ENCODE measurements at regions not wholly inside any gene's neighbourhood (a gene's known extent, or its start where the extent isn't known, plus 50 kb on each side); places are given as distances from the start of the nearest gene placed in this dataset.
A peak's percentile ranks its signal among the peaks of the same experiment; 100 is the strongest.

DNA sequence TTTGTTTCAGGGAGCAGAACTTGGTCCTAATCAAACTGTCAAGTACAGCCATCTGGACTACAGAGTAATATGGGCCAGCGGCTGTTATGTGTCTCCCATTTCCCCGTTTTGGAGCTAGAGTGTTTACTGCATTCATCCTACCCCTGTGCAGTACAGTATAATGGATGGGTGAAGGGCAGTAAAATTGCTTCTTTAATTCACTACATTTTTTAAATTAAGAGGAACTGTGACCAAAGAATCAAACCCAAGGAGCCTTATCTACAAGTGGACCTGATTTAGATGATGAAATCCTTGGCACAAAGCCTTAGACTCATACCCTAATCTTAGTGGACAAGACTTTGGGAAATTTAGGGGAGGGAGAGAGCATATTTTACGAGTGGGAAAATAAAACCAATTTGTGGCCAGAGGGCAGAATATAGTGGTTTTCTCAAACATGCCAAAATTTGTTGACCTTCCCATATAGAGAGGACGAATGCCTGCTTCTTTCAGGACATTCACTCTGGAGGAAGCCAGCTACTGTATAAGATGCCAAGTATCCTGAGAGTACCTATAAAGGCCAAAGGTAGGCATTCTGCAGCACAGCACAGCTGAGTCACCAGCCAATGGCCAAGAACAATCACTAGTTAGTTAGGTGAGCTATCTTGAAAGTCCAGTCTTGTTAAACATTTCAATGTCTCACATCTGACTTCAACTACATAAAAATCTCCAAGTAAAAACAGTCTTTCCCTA is 253.8 kb upstream of the KCNIP4 start:
- WGBS (ENCODE audit: extremely low coverage, insufficient coverage, low lambda C conversion rate), result no CpG with 5 or more reads among the region's 4 CpGs
- Histone ChIP-seq H3K56ac (ENCODE audit: low read length) (no peak overlapping the region), H3K4me1 (ENCODE audit: control insufficient read depth, low read depth, low read length) (no peaks in the 10 kb centered on the region), H3K9ac (ENCODE audit: low read length) (no peak overlapping the region), H2BK5ac (ENCODE audit: low read length) (no peak overlapping the region), H4K5ac (ENCODE audit: low read length) (no peak overlapping the region), H2BK15ac (replicated peaks; ENCODE audit: low read depth) (no peak overlapping the region), H3K27me3 (ENCODE audit: insufficient read depth, low read length, poor library complexity) (no peaks in the 10 kb centered on the region), H3K4me3 (ENCODE audit: low read length) (no peak overlapping the region), H3K4ac (ENCODE audit: low read depth, low read length) (no peak overlapping the region), H3K18ac (ENCODE audit: low read length) (no peak overlapping the region), H3K4me2 (ENCODE audit: low read length) (no peak overlapping the region), H4K8ac (ENCODE audit: low read depth, low read length) (no peak overlapping the region), H3K79me1 (ENCODE audit: low read length) (no peaks in the 10 kb centered on the region), H3K36me3 (ENCODE audit: control insufficient read depth, insufficient read depth, low read length) (no peaks in the 10 kb centered on the region), H3K79me2 (ENCODE audit: control insufficient read depth, insufficient read depth, low read length) (no peaks in the 10 kb centered on the region), H2BK120ac (ENCODE audit: low read depth, low read length) (no peak overlapping the region), H2AK5ac (ENCODE audit: low read length) (no peak overlapping the region), H3K27ac (ENCODE audit: low read depth, low read length) (no peak overlapping the region), H3K23ac (ENCODE audit: low read length) (no peak overlapping the region)
- no peak for DNase-seq

DNA sequence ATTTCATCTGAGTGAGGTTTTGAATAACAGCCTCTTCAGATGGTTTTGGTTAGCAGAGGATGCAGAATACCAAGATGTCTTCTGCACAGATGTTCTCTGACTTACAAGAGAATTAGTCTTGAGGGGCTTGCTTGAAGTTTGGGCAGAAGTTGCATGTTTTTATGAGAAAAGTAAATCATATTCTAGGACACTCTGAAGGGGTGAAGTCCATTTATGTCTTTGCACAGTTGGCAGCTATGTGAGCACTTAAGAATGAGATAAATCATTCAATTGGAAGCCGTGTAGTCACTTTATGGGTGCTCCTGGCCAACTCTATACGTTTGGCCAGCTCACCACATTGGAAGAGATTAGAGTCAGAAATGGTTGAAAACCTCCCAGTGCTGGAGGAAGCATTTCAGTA is 252.7 kb upstream of the KCNIP4 start:
- WGBS (ENCODE audit: extremely low coverage, insufficient coverage, low lambda C conversion rate), result no CpG with 5 or more reads among the region's 2 CpGs
- Histone ChIP-seq H3K36me3 (ENCODE audit: control insufficient read depth, insufficient read depth, low read length) (no peaks in the 10 kb centered on the region), H3K79me2 (ENCODE audit: control insufficient read depth, insufficient read depth, low read length) (no peaks in the 10 kb centered on the region), H3K9ac (ENCODE audit: low read length) (no peak overlapping the region), H2AK5ac (ENCODE audit: low read length) (no peak overlapping the region), H3K18ac (ENCODE audit: low read length) (no peak overlapping the region), H3K4me2 (ENCODE audit: low read length) (no peak overlapping the region), H3K79me1 (ENCODE audit: low read length) (no peaks in the 10 kb centered on the region), H4K5ac (ENCODE audit: low read length) (no peak overlapping the region), H3K4me3 (ENCODE audit: low read length) (no peak overlapping the region), H3K27me3 (ENCODE audit: insufficient read depth, low read length, poor library complexity) (no peaks in the 10 kb centered on the region), H3K4me1 (ENCODE audit: control insufficient read depth, low read depth, low read length) (no peaks in the 10 kb centered on the region), H2BK15ac (replicated peaks; ENCODE audit: low read depth) (no peak overlapping the region), H3K23ac (ENCODE audit: low read length) (no peak overlapping the region), H3K56ac (ENCODE audit: low read length) (no peak overlapping the region), H2BK120ac (ENCODE audit: low read depth, low read length) (no peak overlapping the region), H2BK5ac (ENCODE audit: low read length) (no peak overlapping the region), H3K4ac (ENCODE audit: low read depth, low read length) (no peak overlapping the region), H4K8ac (ENCODE audit: low read depth, low read length) (no peak overlapping the region), H3K27ac (ENCODE audit: low read depth, low read length) (no peak overlapping the region)
- DNase-seq, result no peak

DNA sequence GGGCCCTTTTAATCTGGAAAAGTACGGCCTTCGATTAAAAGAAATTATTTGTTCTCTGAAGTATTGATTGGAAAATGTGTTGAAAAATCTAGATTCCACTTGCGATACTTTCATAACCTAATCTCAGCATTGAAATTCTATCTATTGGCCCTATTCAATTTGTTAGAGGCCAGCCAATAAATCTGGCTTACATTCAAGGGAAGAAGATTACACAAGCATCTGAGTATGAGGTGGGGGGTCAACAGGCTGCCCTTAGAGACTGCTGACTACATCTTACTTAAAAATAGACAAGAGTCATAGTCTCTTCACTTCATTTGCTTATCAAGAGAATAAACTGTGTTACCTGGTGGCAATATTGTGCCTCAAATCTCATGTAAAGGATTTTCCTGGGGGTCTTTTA is 248.0 kb upstream of the KCNIP4 start:
- Histone ChIP-seq H2BK5ac (ENCODE audit: low read length) (no peak overlapping the region), H3K9ac (ENCODE audit: low read length) (no peak overlapping the region), H3K18ac (ENCODE audit: low read length) (no peak overlapping the region), H3K23ac (ENCODE audit: low read length) (no peak overlapping the region), H3K56ac (ENCODE audit: low read length) (no peak overlapping the region), H3K36me3 (ENCODE audit: control insufficient read depth, insufficient read depth, low read length) (no peaks in the 10 kb centered on the region), H3K79me1 (ENCODE audit: low read length) (no peaks in the 10 kb centered on the region), H3K4ac (ENCODE audit: low read depth, low read length) (no peak overlapping the region), H2BK15ac (replicated peaks; ENCODE audit: low read depth) (no peak overlapping the region), H3K4me2 (ENCODE audit: low read length) (no peak overlapping the region), H2BK120ac (ENCODE audit: low read depth, low read length) (no peak overlapping the region), H2AK5ac (ENCODE audit: low read length) (no peak overlapping the region), H3K79me2 (ENCODE audit: control insufficient read depth, insufficient read depth, low read length) (no peaks in the 10 kb centered on the region), H3K27ac (ENCODE audit: low read depth, low read length) (no peak overlapping the region), H3K4me1 (ENCODE audit: control insufficient read depth, low read depth, low read length) (peaks cover 10% of the 10 kb centered on the region), H3K4me3 (ENCODE audit: low read length) (no peak overlapping the region), H4K8ac (ENCODE audit: low read depth, low read length) (no peak overlapping the region), H3K27me3 (ENCODE audit: insufficient read depth, low read length, poor library complexity) (no peaks in the 10 kb centered on the region), H4K5ac (ENCODE audit: low read length) (no peak overlapping the region)
- no peak for DNase-seq
- WGBS (ENCODE audit: extremely low coverage, insufficient coverage, low lambda C conversion rate), result no CpG with 5 or more reads among the region's 3 CpGs

DNA sequence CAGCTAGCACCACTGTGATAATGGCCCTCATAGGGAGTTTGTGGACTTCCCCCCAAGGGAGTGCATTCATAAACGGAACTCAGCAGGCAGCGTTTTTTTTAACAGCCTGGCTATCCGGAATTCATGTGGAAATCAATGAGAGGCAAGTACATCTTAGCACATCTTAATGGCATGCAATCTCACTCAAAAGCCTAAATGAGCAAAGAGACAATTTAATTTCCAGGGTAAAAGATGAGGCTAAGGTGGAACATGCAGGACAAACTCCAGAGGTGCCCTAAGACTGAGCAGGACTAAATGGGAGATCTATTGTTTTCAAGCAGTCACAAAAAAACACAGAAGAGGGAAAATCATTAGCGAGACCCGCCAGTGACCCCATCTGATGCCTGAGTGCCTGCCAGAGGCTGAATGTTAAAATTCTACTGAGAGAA is 243.5 kb upstream of the KCNIP4 start:
- H3K23ac ChIP-seq (ENCODE audit: low read length), result no peak overlapping the region
- H3K4ac ChIP-seq (ENCODE audit: low read depth, low read length), result no peak overlapping the region
- H2BK5ac ChIP-seq (ENCODE audit: low read length), result peak overlapping the region; percentile 9
- no peak overlapping the region for H3K9ac ChIP-seq (ENCODE audit: low read length)
- WGBS (ENCODE audit: extremely low coverage, insufficient coverage, low lambda C conversion rate), result no CpG with 5 or more reads among the region's 5 CpGs
- no peaks in the 10 kb centered on the region for H3K79me1 ChIP-seq (ENCODE audit: low read length)
- H3K27me3 ChIP-seq (ENCODE audit: insufficient read depth, low read length, poor library complexity), result no peaks in the 10 kb centered on the region
- H3K4me3 ChIP-seq (ENCODE audit: low read length), result no peak overlapping the region
- H2AK5ac ChIP-seq (ENCODE audit: low read length), result no peak overlapping the region
- H2BK15ac ChIP-seq (replicated peaks; ENCODE audit: low read depth), result no peak overlapping the region
- H3K79me2 ChIP-seq (ENCODE audit: control insufficient read depth, insufficient read depth, low read length), result no peaks in the 10 kb centered on the region
- peak overlapping the region; percentile 27 for H3K27ac ChIP-seq (ENCODE audit: low read depth, low read length)
- peak overlapping the region; percentile 14 for H3K4me2 ChIP-seq (ENCODE audit: low read length)
- no peaks in the 10 kb centered on the region for H3K36me3 ChIP-seq (ENCODE audit: control insufficient read depth, insufficient read depth, low read length)
- DNase-seq, result peak; percentile 36
- H3K18ac ChIP-seq (ENCODE audit: low read length), result no peak overlapping the region
- H3K4me1 ChIP-seq (ENCODE audit: control insufficient read depth, low read depth, low read length), result peaks cover 16% of the 10 kb centered on the region
- H2BK120ac ChIP-seq (ENCODE audit: low read depth, low read length), result no peak overlapping the region
- no peak overlapping the region for H3K56ac ChIP-seq (ENCODE audit: low read length)
- H4K5ac ChIP-seq (ENCODE audit: low read length), result no peak overlapping the region
- H4K8ac ChIP-seq (ENCODE audit: low read depth, low read length), result no peak overlapping the region

DNA sequence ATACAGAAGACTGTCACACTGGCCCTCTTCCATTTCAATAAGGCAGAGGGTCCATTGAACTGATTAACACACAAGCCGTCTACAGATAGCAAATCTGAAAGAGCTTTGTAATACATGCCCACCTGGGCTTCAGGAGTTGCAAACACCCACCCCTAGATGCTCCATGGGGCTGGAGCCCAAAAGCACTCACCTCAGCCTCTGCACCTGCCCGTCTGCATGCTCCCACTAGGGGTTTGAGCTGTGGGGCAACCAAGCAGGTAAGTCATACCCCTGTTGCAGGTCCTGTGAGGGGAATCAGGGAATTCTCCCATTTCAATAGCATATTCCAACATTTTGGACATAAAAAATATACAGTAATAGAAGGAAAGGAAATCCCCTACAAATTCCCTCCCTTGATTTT is 243.0 kb upstream of the KCNIP4 start:
- Histone ChIP-seq H4K5ac (ENCODE audit: low read length) (no peak overlapping the region), H3K4ac (ENCODE audit: low read depth, low read length) (no peak overlapping the region), H2AK5ac (ENCODE audit: low read length) (no peak overlapping the region), H3K18ac (ENCODE audit: low read length) (no peak overlapping the region), H3K56ac (ENCODE audit: low read length) (no peak overlapping the region), H2BK5ac (ENCODE audit: low read length) (no peak overlapping the region), H3K79me2 (ENCODE audit: control insufficient read depth, insufficient read depth, low read length) (no peaks in the 10 kb centered on the region), H2BK15ac (replicated peaks; ENCODE audit: low read depth) (no peak overlapping the region), H3K4me1 (ENCODE audit: control insufficient read depth, low read depth, low read length) (peaks cover 16% of the 10 kb centered on the region), H2BK120ac (ENCODE audit: low read depth, low read length) (no peak overlapping the region), H3K36me3 (ENCODE audit: control insufficient read depth, insufficient read depth, low read length) (no peaks in the 10 kb centered on the region), H3K4me3 (ENCODE audit: low read length) (no peak overlapping the region), H3K27me3 (ENCODE audit: insufficient read depth, low read length, poor library complexity) (no peaks in the 10 kb centered on the region), H3K9ac (ENCODE audit: low read length) (no peak overlapping the region), H3K4me2 (ENCODE audit: low read length) (no peak overlapping the region), H4K8ac (ENCODE audit: low read depth, low read length) (no peak overlapping the region), H3K27ac (ENCODE audit: low read depth, low read length) (no peak overlapping the region), H3K23ac (ENCODE audit: low read length) (no peak overlapping the region), H3K79me1 (ENCODE audit: low read length) (no peaks in the 10 kb centered on the region)
- peak; percentile 28 for DNase-seq
- WGBS (ENCODE audit: extremely low coverage, insufficient coverage, low lambda C conversion rate), result no CpG with 5 or more reads among the region's 2 CpGs

DNA sequence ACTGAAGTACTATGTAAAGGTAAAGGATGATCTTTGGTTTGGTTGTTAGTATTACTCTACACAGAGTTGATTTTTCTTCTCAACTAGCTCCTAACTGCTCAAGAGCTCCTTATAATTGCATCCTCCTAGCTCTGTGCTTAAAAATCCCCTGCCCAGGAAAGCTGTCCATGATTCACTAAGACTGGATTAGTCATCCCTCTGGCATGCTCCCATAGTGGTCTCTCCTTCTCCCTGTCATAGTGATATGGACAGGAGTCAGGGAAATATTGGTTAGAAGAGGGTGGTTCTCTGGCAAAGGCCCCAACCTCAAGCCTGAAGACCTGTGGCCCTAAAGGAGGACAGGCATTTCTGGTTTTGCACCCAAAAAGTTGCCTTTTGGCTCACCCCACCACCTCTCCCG is 242.3 kb upstream of the KCNIP4 start:
- Histone ChIP-seq H3K18ac (ENCODE audit: low read length) (peak overlapping the region; percentile 62), H4K5ac (ENCODE audit: low read length) (no peak overlapping the region), H3K4me3 (ENCODE audit: low read length) (no peak overlapping the region), H3K4ac (ENCODE audit: low read depth, low read length) (no peak overlapping the region), H3K79me1 (ENCODE audit: low read length) (no peaks in the 10 kb centered on the region), H2BK5ac (ENCODE audit: low read length) (no peak overlapping the region), H2BK15ac (replicated peaks; ENCODE audit: low read depth) (no peak overlapping the region), H3K27me3 (ENCODE audit: insufficient read depth, low read length, poor library complexity) (no peaks in the 10 kb centered on the region), H2BK120ac (ENCODE audit: low read depth, low read length) (no peak overlapping the region), H3K56ac (ENCODE audit: low read length) (no peak overlapping the region), H4K8ac (ENCODE audit: low read depth, low read length) (no peak overlapping the region), H2AK5ac (ENCODE audit: low read length) (no peak overlapping the region), H3K9ac (ENCODE audit: low read length) (no peak overlapping the region), H3K4me2 (ENCODE audit: low read length) (no peak overlapping the region), H3K36me3 (ENCODE audit: control insufficient read depth, insufficient read depth, low read length) (no peaks in the 10 kb centered on the region), H3K23ac (ENCODE audit: low read length) (no peak overlapping the region), H3K27ac (ENCODE audit: low read depth, low read length) (no peak overlapping the region), H3K79me2 (ENCODE audit: control insufficient read depth, insufficient read depth, low read length) (no peaks in the 10 kb centered on the region), H3K4me1 (ENCODE audit: control insufficient read depth, low read depth, low read length) (peaks cover 16% of the 10 kb centered on the region)
- DNase-seq, result peak; percentile 66
- WGBS (ENCODE audit: extremely low coverage, insufficient coverage, low lambda C conversion rate), result no CpG with 5 or more reads among the region's 1 CpG

All from mesendoderm (in vitro differentiated cells).